DND-41 (cell line): ENCODE measurements at regions not wholly inside any gene's neighbourhood (a gene's known extent, or its start where the extent isn't known, plus 50 kb on each side); places are given as distances from the start of the nearest gene placed in this dataset.
"Not testable (repeated sequence)": the region's sequence is repeated elsewhere in the genome, so short reads cannot be mapped to it uniquely, and the experiment has no call there.

Source experiments
- ATAC-seq: fragments of 200-7000 bp; cut with Tn5 transposase; 3 replicates; pipeline ENCODE4 v1.9.1; 2021; ENCODE audit warnings: low read depth; ENCODE audit not compliant: insufficient read depth
- DNase-seq: peaks from one replicate; pipeline ENCODE4 v3.0.0-alpha.2; 2020
- H2AFZ ChIP-seq: 2 replicates; pipeline ENCODE4 v1.6.0; 2012; ENCODE audit warnings: low read depth, low read length
- H3K27ac ChIP-seq: 2 replicates; pipeline ENCODE4 v1.5.1; 2012; ENCODE audit warnings: low read length, inconsistent platforms
- H3K27me3 ChIP-seq: fragments of 200-600 bp; sonication (generic); 2 replicates; pipeline ENCODE4 v1.6.0; 2012; ENCODE audit warnings: low read length, mild to moderate bottlenecking, inconsistent platforms; ENCODE audit not compliant: insufficient read depth, poor library complexity
- H3K36me3 ChIP-seq: 2 replicates; pipeline ENCODE4 v1.5.1; 2012; ENCODE audit warnings: low read length, inconsistent platforms; ENCODE audit not compliant: insufficient read depth
- H3K4me1 ChIP-seq: 2 replicates; pipeline ENCODE4 v1.5.1; 2012; ENCODE audit warnings: mild to moderate bottlenecking, low read length; ENCODE audit not compliant: insufficient read depth
- H3K4me2 ChIP-seq: 2 replicates; pipeline ENCODE4 v1.6.0; 2012; ENCODE audit warnings: mild to moderate bottlenecking, moderate library complexity, low read length, inconsistent platforms; ENCODE audit not compliant: insufficient read depth
- H3K4me3 ChIP-seq, 2 experiments: fragments of 200-600 bp in 1 of 2; shearing (Covaris generic) in 1 of 2; 2 replicates each; pipeline ENCODE4 v1.5.1; 2012 to 2016; ENCODE audit warnings: inconsistent platforms in 2 of 2, low read length in 2 of 2, mild to moderate bottlenecking in 2 of 2, low read depth in 1 of 2, moderate library complexity in 1 of 2
- H3K79me2 ChIP-seq: 2 replicates; pipeline ENCODE4 v1.6.0; 2012; ENCODE audit warnings: low read length, inconsistent platforms; ENCODE audit not compliant: insufficient read depth
- H3K9ac ChIP-seq: 2 replicates; pipeline ENCODE4 v1.6.0; 2012; ENCODE audit warnings: low read depth, mild to moderate bottlenecking, inconsistent platforms, low read length, moderate library complexity
- H3K9me3 ChIP-seq: 2 replicates; pipeline ENCODE4 v1.5.1; 2012; ENCODE audit warnings: low read length, moderate library complexity, mild to moderate bottlenecking, inconsistent platforms; ENCODE audit not compliant: insufficient read depth, severe bottlenecking
- H4K20me1 ChIP-seq: 2 replicates; pipeline ENCODE4 v1.6.0; 2012; ENCODE audit warnings: low read length; ENCODE audit not compliant: insufficient read depth
- CTCF ChIP-seq: IDR thresholded peaks from 2 replicates; pipeline ENCODE4 v1.5.1; 2012; ENCODE audit warnings: borderline replicate concordance, low read length, moderate library complexity, mild to moderate bottlenecking; ENCODE audit not compliant: poor library complexity, severe bottlenecking; ENCODE audit errors: extremely low read depth
- EZH2 ChIP-seq: IDR thresholded peaks from 3 replicates; pipeline ENCODE4 v1.6.1; 2012; ENCODE audit warnings: borderline replicate concordance, low read depth, mild to moderate bottlenecking, moderate library complexity, low read length, inconsistent platforms; ENCODE audit not compliant: severe bottlenecking

DNA sequence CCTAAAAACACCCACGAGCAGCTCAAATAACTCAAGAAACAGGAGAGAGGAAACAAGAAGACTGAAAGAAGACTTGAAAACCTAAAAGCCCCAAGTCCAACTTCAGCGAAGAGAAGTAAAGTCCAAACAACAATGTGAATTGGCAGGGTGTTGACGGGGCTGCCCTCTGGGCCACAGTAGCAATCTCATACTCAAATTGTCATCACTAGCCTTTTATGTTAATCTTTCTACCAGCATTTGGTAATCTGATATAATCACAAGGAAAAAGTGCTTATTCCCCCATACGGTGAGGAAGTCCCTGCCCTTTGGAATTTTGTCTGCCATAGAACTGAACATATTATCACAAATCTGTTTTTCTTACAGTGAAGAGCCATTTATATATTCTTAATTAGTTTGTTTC lies 51.5 kb upstream of the IFNE start:
- Histone ChIP-seq H4K20me1 (no peaks in the 10 kb centered on the region), H3K27ac (no peak overlapping the region), H3K36me3 (no peaks in the 10 kb centered on the region), H3K4me3 (no peak overlapping the region), H2AFZ (no peak overlapping the region), H3K4me2 (no peak overlapping the region), H3K9ac (no peak overlapping the region), H3K4me1 (no peaks in the 10 kb centered on the region), H3K27me3 (peaks cover 4% of the 10 kb centered on the region), H3K9me3 (no peaks in the 10 kb centered on the region), H3K79me2 (no peaks in the 10 kb centered on the region)
- TF ChIP-seq CTCF (no peak), EZH2 (no peak)
- ATAC-seq (no peak), DNase-seq (no peak)

- no peak for TF ChIP-seq CTCF
- TF ChIP-seq EZH2 = no peak
- Histone ChIP-seq H3K4me1 (no peaks in the 10 kb centered on the region), H3K4me2 (no peak overlapping the region), H3K36me3 (no peaks in the 10 kb centered on the region), H3K9ac (no peak overlapping the region), H4K20me1 (no peaks in the 10 kb centered on the region), H3K9me3 (no peaks in the 10 kb centered on the region), H3K27ac (no peak overlapping the region), H3K27me3 (peaks cover 4% of the 10 kb centered on the region), H2AFZ (no peak overlapping the region), H3K4me3 (no peak overlapping the region), H3K79me2 (no peaks in the 10 kb centered on the region)
- DNase-seq = no peak
- ATAC-seq = no peak
Measured at GRCh38 chr9:21535396-21535795, 53.3 kb upstream of the IFNE start.

- TF ChIP-seq CTCF = no peak
- no peak for TF ChIP-seq EZH2
- no peaks in the 10 kb centered on the region for H3K27me3 ChIP-seq
- no peak for DNase-seq
- no peak overlapping the region for H3K4me3 ChIP-seq
- no peak overlapping the region for H3K27ac ChIP-seq
- H4K20me1 ChIP-seq = no peaks in the 10 kb centered on the region
- no peaks in the 10 kb centered on the region for H3K9me3 ChIP-seq
- no peak overlapping the region for H3K9ac ChIP-seq
- no peaks in the 10 kb centered on the region for H3K36me3 ChIP-seq
- no peak overlapping the region for H3K4me2 ChIP-seq
- no peaks in the 10 kb centered on the region for H3K79me2 ChIP-seq
- H3K4me1 ChIP-seq = no peaks in the 10 kb centered on the region
- no peak overlapping the region for H2AFZ ChIP-seq
- no peak for ATAC-seq
Measured at GRCh38 chr9:21542787-21543186, 60.7 kb upstream of the IFNE start.

- DNase-seq = no peak
- H3K4me3 ChIP-seq = no peak overlapping the region
- no peak for ATAC-seq
- TF ChIP-seq EZH2 (no peak), CTCF (no peak)
- no peak overlapping the region for H2AFZ ChIP-seq
- H3K27ac ChIP-seq = no peak overlapping the region
- H3K9me3 ChIP-seq = no peaks in the 10 kb centered on the region
- H3K4me1 ChIP-seq = no peaks in the 10 kb centered on the region
- no peak overlapping the region for H3K4me2 ChIP-seq
- H3K27me3 ChIP-seq = no peaks in the 10 kb centered on the region
- H3K9ac ChIP-seq = no peak overlapping the region
- no peaks in the 10 kb centered on the region for H4K20me1 ChIP-seq
- no peaks in the 10 kb centered on the region for H3K79me2 ChIP-seq
- H3K36me3 ChIP-seq = no peaks in the 10 kb centered on the region
Measured at GRCh38 chr9:21543187-21543586, 61.1 kb upstream of the IFNE start.

GRCh38 chr9:21543816-21544215 lies 61.7 kb upstream of the IFNE start:
- not testable (repeated sequence) for H3K4me2 ChIP-seq, H4K20me1 ChIP-seq, ATAC-seq, H3K4me1 ChIP-seq, H3K27me3 ChIP-seq, H3K27ac ChIP-seq, H3K79me2 ChIP-seq, H3K9me3 ChIP-seq, H3K36me3 ChIP-seq, H3K9ac ChIP-seq, DNase-seq, H2AFZ ChIP-seq, H3K4me3 ChIP-seq
